GM13977 (cell line): ENCODE measurements at regions not wholly inside any gene's neighbourhood (a gene's known extent, or its start where the extent isn't known, plus 50 kb on each side); places are given as distances from the start of the nearest gene placed in this dataset.

Source experiments
- DNase-seq: peaks from one replicate; pipeline ENCODE4 v3.0.0; 2012; ENCODE audit warnings: low spot score
- CTCF ChIP-seq: IDR thresholded peaks from 2 replicates; pipeline ENCODE4 v1.5.1; 2012; ENCODE audit warnings: mild to moderate bottlenecking, control low read depth; ENCODE audit not compliant: insufficient read depth; ENCODE audit errors: extremely low read depth, missing control alignments
- in situ Hi-C: fragments of 300-500 bp; cut with MboI; formaldehyde crosslinking; loops from one replicate; pipeline ENCODE4 v1.12.0; 2022; ENCODE audit warnings: low sequenced_read_pairs, low pct_unique_long_range_greater_than_20kb, mixed read lengths, inconsistent platforms; ENCODE audit not compliant: unreplicated experiment

DNA sequence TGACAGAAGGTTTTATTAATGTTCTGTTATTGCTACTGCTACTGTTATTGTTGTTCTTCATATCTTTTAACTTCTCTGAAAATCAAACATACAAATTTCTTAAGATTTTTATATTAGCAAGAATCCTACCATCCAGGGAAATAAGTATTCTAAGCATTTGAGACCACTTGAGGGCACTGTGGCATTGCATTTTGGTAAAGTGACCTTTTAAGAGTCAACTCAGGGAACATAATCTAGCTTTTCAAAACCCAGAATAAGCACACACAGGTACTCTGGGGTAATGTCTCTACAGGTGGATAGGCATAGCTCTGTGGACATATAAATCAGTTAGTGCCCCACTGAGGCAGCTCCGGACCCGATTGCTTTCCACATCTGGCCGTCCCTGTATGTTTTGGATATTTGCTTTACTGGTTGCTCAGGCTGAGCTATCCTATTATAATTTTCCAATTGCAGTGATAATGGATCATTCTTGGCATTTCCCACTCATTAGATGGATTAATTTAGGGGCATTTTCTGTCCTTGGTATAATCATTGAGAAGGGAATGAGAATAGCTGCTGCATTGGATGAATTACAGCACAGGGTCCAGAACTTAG is 1425.1 kb upstream of the CDH8 start:
- TF ChIP-seq CTCF, result peak; percentile 23
- in situ Hi-C loops, result no loop called here
- no peak for DNase-seq

GRCh38 chr16:63458846-63459245 is 1422.6 kb upstream of the CDH8 start:
- no peak for DNase-seq
- no peak for TF ChIP-seq CTCF
- in situ Hi-C loops, result no loop called here

GRCh38 chr16:63457869-63458268 is 1421.6 kb upstream of the CDH8 start:
- in situ Hi-C loops, result no loop called here
- no peak for DNase-seq
- TF ChIP-seq CTCF, result no peak

DNA sequence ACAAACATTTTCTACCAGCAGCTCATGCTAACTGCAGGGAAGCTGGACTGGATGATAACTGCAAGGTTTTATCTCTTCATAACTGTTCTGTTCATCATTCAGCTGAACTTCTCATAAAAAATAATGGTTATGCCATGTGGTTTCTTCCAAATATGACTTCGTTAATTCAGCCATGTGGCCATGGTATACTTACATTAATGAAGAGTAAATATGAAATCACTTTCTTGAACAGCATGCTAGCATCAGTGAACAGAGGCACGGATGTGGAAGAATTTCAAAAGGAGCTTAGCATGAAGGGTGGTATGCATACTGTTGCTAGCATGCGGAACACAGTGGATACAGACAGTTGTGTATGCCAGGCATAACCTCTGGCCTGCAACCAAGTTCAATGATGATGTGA is 1417.0 kb upstream of the CDH8 start:
- no peak for TF ChIP-seq CTCF
- in situ Hi-C loops, result no loop called here
- DNase-seq, result no peak

- TF ChIP-seq CTCF, result no peak
- in situ Hi-C loops, result no loop called here
- no peak for DNase-seq
Measured at GRCh38 chr16:63447121-63447520, 1410.9 kb upstream of the CDH8 start.

DNA sequence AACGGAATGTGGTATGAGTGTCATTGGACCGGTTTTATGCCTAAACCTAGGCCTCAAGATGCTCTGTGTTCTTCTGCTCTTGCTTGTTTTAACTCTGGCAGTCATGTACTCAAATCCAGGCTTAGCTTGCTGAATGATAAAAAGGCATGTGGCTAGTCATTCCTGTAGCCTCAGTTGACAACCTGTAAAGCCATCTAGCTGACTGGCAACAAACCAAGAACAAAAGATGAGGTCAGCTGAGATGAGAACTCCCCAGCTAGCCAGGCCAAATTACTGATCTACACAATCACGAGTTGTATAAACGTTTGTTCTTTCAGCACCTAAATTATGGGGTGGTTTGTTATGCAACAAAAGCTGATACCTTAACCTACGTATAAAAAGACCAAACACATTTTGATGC is 1406.0 kb upstream of the CDH8 start:
- no peak for TF ChIP-seq CTCF
- in situ Hi-C loops, result no loop called here
- no peak for DNase-seq
